ENCODE measurements at regions not wholly inside any gene's neighbourhood (a gene's known extent, or its start where the extent isn't known, plus 50 kb on each side); places are given as distances from the start of the nearest gene placed in this dataset.

DNA sequence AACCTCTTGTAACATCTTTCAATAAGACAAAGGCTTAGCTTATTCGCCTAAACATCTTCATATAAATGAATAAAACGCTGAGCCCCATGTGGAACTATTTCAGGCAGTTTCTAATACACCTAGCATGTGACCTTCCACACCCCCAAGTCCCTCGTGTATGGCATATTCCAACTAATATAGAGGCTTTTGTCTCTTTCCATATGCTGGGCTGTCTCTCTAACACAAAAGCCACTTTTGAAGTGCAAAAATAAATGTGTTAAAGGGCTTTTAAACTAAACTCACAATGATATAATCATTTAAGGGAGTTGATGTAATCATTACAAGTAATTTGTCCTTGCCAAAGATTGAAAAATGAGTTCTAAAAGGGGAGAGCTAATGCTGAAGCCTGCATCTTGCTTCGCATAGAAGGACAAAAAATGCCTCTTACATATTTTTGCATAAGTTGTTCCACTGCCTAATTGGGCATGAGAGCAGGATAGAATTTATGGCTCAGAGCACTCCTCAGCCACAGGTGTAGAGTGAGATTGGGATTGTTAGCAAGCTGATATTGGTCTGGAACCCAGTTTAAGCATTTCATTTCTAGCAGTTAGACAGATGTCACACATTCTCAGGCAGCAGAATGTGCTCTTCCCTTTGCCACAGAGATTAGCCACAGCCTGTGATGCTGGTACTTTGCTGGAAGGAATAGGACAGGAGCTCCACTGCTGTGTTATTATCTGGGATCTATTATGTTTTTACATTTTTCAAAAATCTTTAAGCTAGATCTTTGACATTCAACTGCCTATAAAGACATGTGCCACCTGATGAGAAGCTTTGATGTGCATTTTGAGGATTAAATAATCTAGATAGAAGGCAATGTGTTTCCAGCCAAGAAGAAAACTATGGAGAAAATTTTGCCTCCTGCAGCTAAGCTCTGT, 1044.4 kb downstream of the ADGRL2 start:
- DNase-seq: no peak

GRCh38 chr1:82844447-82844846, 1043.7 kb downstream of the ADGRL2 start:
- DNase-seq: no peak

GRCh38 chr1:82843876-82844275, 1043.1 kb downstream of the ADGRL2 start:
- DNase-seq: no peak

- DNase-seq: no peak
These were observed 1039.5 kb downstream of the ADGRL2 start for GRCh38 chr1:82840192-82840591.

DNA sequence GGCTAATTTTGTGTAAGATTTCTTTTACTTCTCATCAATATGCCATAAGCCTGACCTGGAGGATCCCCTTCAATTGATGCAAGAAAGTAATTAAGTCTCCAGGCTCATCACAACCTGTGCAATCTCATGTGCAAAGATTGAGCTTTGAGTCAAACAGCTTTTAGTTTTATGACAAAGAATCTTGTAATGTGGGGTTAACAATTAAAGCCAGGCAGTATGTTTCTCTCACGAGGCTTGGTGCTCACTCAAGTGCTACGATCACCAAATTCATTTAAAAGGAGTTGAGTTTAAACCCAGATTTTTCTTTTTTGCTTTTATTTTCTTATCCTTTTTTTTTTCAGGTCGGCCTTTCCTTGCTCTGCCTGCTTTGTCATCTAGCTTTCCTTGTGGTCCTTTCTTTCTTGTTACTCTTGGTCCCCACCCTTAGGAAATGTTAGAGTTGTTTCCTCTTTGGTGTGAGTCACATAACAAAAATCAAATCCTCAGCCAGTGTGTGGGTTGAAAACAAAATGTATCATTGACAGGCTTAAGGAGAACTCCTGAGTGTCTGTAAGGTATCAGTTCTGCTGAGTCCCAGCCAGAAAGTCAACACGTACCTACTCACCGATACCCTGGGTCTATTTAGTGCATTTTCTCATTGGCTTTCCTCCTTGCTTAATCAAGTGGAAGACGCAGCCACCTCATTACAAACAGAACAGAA, 1037.2 kb downstream of the ADGRL2 start:
- no peak for DNase-seq

DNA sequence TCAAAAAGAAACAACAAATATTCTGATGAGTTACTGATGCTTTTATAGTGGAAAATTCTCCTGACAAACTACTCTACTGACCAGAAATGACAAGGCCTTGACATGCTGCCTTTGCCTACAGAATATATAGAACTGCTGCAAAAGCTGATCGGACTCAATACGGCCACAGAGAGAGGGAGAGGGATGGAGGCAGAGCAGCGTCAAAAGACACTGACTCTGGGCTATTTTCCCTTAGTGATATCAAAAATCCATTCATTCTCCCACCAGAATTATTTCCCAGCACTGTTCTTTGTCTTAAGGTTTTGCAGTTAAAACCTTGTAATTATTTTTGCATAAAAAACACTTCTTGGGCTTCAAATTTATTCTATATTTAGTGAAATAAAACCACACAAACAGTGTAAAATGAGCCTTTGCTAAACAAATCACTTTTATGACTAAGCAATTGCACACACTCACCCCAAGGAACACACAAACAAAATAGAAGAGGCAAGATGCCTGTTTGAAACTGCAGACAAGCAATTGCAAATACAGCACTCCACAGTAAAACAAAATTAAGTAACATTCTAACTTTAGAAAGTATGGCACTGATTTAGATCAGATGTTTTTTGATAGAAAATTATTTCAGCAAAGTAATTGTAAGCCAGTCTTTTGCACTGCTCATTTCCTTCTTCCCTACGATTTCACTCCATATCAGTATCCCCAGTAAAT, 1036.4 kb downstream of the ADGRL2 start:
- no peak for DNase-seq

- no peak for DNase-seq
These were observed 1035.7 kb downstream of the ADGRL2 start for GRCh38 chr1:82836213-82836972.

- no peak for DNase-seq
These were observed 1030.1 kb downstream of the ADGRL2 start for GRCh38 chr1:82830690-82831380.

- DNase-seq: no peak
These were observed 1028.8 kb downstream of the ADGRL2 start for GRCh38 chr1:82829527-82829926.

GRCh38 chr1:82823876-82824275, 1023.1 kb downstream of the ADGRL2 start:
- DNase-seq: no peak

DNA sequence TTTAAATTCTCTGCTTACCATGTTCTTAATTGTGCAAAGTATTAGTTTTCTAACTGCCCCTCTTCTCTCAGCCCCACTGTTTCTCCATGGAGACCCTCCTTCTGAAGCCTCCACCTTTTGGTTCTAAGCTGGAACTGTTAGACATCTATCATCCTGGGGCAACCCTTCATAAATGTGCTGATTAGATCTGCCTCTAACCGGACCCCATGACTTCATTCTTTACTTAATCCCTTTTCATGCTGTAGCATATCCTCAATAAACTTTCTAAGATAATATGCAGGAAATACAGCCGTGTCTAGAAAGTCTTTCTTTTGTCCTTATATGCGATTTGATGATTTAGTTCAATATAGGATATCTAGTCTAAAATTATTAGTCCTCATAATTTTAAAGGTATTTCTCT, 1020.1 kb downstream of the ADGRL2 start:
- no peak for DNase-seq

DNA sequence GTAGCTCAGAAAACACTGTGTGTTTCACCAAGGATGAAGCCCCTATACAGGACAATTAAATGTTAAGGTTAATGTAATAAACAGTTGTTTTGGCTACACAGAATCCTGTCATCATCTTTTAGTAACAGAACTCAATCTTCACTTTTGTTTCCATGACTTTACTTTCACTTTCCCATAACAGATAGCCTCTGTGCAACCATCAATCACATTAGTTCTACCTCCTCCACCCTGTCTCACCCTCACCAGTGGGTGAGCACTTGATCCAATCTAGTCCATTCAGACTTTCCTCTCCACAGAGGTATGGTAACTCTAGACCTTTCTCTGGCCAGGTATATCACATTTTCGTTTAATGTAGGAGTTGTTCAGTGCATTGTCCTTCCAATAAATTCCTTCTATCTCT, 1018.5 kb downstream of the ADGRL2 start:
- DNase-seq: no peak

DNA sequence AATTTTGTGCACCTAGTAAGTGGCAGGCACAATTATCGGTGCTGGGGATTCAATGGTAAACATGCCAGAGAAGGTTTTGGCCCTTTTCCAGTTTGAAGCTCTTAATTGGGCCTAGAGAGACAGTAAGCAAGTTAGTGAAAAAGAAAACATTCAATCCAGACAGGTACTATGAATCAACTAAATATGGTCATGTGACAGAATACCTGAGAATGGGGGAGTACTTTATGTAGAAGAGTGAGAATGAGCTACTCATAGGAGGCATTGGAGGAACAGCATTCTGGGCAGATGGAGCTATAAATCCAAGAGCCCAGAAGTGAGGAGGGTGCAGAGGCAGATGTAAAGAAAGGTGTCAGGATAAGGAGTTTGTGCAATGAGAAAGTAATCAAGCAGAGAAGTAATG, 1017.9 kb downstream of the ADGRL2 start:
- no peak for DNase-seq

DNA sequence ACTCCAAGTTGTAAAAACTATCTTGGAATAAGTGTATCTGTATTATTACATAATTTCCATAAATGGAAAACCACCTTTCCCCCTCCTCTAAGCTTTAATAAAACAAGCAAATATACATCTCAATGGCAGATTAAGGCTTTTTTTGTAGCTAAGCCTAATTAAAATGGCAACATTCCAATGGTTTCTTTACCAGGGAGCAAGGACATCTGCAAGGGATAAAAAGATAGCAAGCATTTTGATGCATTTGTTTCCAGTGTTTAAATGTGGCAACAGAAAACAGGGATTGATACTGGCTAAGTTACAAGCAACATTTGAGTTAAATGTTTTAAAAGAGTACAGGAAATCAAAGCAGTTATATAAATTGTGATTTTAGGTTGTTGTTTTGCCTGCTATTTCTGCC, 1012.7 kb downstream of the ADGRL2 start:
- DNase-seq: no peak

GRCh38 chr1:82810601-82811000, 1009.9 kb downstream of the ADGRL2 start:
- DNase-seq: no peak

GRCh38 chr1:82807563-82807962, 1006.8 kb downstream of the ADGRL2 start:
- no peak for DNase-seq

GRCh38 chr1:82806133-82806532, 1005.4 kb downstream of the ADGRL2 start:
- DNase-seq: no peak

DNA sequence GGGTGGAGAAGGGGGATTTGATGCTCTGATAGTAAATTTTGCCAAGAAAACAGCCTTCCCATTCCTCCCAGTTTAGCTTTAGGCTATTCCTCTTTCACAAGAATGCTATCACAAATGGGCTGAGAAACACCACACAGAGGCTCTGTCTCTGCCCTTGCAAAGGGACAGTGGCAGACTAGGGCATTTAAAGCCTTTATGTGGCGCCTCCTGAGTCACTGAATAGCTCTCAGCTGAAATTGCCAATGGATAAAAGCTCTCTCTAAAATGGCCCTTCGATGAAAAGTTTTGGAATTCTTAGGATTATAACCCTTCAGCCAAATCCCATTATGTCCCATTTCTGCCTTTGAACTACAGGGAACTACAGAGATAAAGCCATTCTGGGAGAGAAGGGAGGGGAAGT, 1000.4 kb downstream of the ADGRL2 start:
- no peak for DNase-seq

- no peak for DNase-seq
These were observed 1000.0 kb downstream of the ADGRL2 start for GRCh38 chr1:82800721-82801120.

GRCh38 chr1:82799261-82799660, 998.5 kb downstream of the ADGRL2 start:
- DNase-seq: no peak

DNA sequence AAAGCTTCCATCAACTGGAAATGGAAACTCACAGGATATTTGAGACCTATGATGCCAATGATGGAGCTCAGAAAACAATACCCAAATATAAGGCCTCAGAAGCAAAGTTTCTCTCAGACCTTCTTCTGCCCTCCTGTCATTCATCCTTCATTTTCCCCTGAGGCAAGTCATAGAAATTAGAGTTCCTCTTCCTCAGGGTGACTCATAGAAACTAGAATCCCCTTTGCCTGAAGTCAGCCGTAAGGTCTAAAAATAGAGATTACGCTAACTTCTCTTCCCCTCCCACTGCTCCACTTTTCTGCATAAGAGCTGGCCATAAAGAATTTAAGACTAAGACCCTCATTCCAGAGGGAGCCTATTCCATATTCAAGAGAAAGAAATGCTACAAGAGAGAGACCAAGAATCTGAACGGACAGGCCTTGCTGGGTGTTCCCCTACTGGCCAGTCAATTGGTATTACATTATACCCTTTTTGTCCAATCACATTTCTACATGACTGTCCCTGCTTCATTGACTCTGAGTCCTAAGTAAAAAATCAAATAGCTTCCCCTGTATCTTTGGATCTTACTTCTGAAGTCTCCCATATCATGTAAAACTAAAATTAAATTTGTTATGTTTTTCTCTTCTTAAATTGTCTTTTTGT, 994.9 kb downstream of the ADGRL2 start:
- no peak for DNase-seq

- DNase-seq: no peak
These were observed 991.4 kb downstream of the ADGRL2 start for GRCh38 chr1:82792151-82792550.

Data from CD4-positive, alpha-beta T cell treated with Interferon gamma for 1 hour (primary cell).